ENCODE measurements at regions not wholly inside any gene's neighbourhood (a gene's known extent, or its start where the extent isn't known, plus 50 kb on each side); places are given as distances from the start of the nearest gene placed in this dataset.

GRCh38 chr20:50417484-50418235 lies 92.5 kb upstream of the PTPN1 start:
- no peak overlapping the region for H3K4me3 ChIP-seq (ENCODE audit: low read length)
- no peak for DNase-seq (ENCODE audit: low read depth, low spot score)

- no peak for DNase-seq (ENCODE audit: low read depth, low spot score)
- H3K4me3 ChIP-seq (ENCODE audit: low read length), result no peak overlapping the region
Measured at GRCh38 chr20:50418890-50419642, 91.1 kb upstream of the PTPN1 start.

GRCh38 chr20:50420380-50420779 lies 89.8 kb upstream of the PTPN1 start:
- no peak overlapping the region for H3K4me3 ChIP-seq (ENCODE audit: low read length)
- no peak for DNase-seq (ENCODE audit: low read depth, low spot score)

GRCh38 chr20:50421356-50422340 lies 88.5 kb upstream of the PTPN1 start:
- H3K4me3 ChIP-seq (ENCODE audit: low read length), result no peak overlapping the region
- no peak for DNase-seq (ENCODE audit: low read depth, low spot score)

- no peak for DNase-seq (ENCODE audit: low read depth, low spot score)
- no peak overlapping the region for H3K4me3 ChIP-seq (ENCODE audit: low read length)
Measured at GRCh38 chr20:50423758-50424157, 86.4 kb upstream of the PTPN1 start.

- peak; percentile 35 for DNase-seq (ENCODE audit: low read depth, low spot score)
- no peak overlapping the region for H3K4me3 ChIP-seq (ENCODE audit: low read length)
Measured at GRCh38 chr20:50425076-50425475, 85.1 kb upstream of the PTPN1 start.

- no peak for DNase-seq (ENCODE audit: low read depth, low spot score)
- H3K4me3 ChIP-seq (ENCODE audit: low read length), result no peak overlapping the region
Measured at GRCh38 chr20:50426866-50427718, 83.1 kb upstream of the PTPN1 start.

- no peak for DNase-seq (ENCODE audit: low read depth, low spot score)
Measured at GRCh38 chr20:50427719-50428083, 82.5 kb upstream of the PTPN1 start.

GRCh38 chr20:50428097-50428828 lies 81.9 kb upstream of the PTPN1 start:
- no peak overlapping the region for H3K4me3 ChIP-seq (ENCODE audit: low read length)
- no peak for DNase-seq (ENCODE audit: low read depth, low spot score)

More at GRCh38 chr20:50427719-50428083, 82.5 kb upstream of the PTPN1 start:
- no peak overlapping the region for H3K4me3 ChIP-seq (ENCODE audit: low read length)

GRCh38 chr20:50429412-50429811 lies 80.8 kb upstream of the PTPN1 start:
- H3K4me3 ChIP-seq (ENCODE audit: low read length), result no peak overlapping the region

GRCh38 chr20:50431066-50431450 lies 79.1 kb upstream of the PTPN1 start:
- no peak for DNase-seq (ENCODE audit: low read depth, low spot score)
- H3K4me3 ChIP-seq (ENCODE audit: low read length), result no peak overlapping the region

More at GRCh38 chr20:50429412-50429811, 80.8 kb upstream of the PTPN1 start:
- DNase-seq (ENCODE audit: low read depth, low spot score), result no peak

- DNase-seq (ENCODE audit: low read depth, low spot score), result no peak
- H3K4me3 ChIP-seq (ENCODE audit: low read length), result no peak overlapping the region
Measured at GRCh38 chr20:50433001-50433761, 77.0 kb upstream of the PTPN1 start.

- H3K4me3 ChIP-seq (ENCODE audit: low read length), result no peak overlapping the region
- no peak for DNase-seq (ENCODE audit: low read depth, low spot score)
Measured at GRCh38 chr20:50434321-50434652, 75.9 kb upstream of the PTPN1 start.

- no peak overlapping the region for H3K4me3 ChIP-seq (ENCODE audit: low read length)
- no peak for DNase-seq (ENCODE audit: low read depth, low spot score)
Measured at GRCh38 chr20:50434653-50435396, 75.4 kb upstream of the PTPN1 start.

GRCh38 chr20:50435397-50436051 lies 74.7 kb upstream of the PTPN1 start:
- no peak for DNase-seq (ENCODE audit: low read depth, low spot score)
- no peak overlapping the region for H3K4me3 ChIP-seq (ENCODE audit: low read length)

GRCh38 chr20:50436052-50436656 lies 74.0 kb upstream of the PTPN1 start:
- H3K4me3 ChIP-seq (ENCODE audit: low read length), result no peak overlapping the region
- no peak for DNase-seq (ENCODE audit: low read depth, low spot score)
